GM12872 (cell line): ENCODE measurements at regions not wholly inside any gene's neighbourhood (a gene's known extent, or its start where the extent isn't known, plus 50 kb on each side); places are given as distances from the start of the nearest gene placed in this dataset.
A peak's percentile ranks its signal among the peaks of the same experiment; 100 is the strongest.

ENCODE experiments used
- TF ChIP-seq, protein P1 (sequence below): IDR thresholded peaks from 3 replicates; pipeline ENCODE4 v1.5.1; 2011; ENCODE audit warnings: low read depth, mild to moderate bottlenecking, low read length, moderate library complexity; ENCODE audit not compliant: insufficient read depth

DNA sequence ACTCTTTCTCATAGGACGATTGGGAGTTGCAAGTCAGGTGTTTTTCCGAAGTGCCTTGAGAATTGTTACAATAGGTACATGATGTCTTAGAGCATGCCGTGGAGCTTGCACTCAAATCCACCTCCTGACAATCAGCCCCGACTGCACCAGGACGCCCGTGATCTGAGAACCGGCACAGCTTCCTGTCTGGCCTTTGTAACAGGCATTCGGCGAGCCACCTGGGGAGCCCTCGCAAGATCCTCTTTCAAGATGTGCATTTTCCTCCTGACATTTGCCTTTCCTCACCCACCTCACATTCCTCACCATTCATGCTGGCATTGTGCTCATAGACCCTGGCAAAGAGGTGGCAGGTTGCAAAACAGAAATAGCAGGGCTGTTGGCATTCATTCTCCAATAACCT is 427.3 kb downstream of the GALR1 start:
- TF ChIP-seq, protein P1, sequence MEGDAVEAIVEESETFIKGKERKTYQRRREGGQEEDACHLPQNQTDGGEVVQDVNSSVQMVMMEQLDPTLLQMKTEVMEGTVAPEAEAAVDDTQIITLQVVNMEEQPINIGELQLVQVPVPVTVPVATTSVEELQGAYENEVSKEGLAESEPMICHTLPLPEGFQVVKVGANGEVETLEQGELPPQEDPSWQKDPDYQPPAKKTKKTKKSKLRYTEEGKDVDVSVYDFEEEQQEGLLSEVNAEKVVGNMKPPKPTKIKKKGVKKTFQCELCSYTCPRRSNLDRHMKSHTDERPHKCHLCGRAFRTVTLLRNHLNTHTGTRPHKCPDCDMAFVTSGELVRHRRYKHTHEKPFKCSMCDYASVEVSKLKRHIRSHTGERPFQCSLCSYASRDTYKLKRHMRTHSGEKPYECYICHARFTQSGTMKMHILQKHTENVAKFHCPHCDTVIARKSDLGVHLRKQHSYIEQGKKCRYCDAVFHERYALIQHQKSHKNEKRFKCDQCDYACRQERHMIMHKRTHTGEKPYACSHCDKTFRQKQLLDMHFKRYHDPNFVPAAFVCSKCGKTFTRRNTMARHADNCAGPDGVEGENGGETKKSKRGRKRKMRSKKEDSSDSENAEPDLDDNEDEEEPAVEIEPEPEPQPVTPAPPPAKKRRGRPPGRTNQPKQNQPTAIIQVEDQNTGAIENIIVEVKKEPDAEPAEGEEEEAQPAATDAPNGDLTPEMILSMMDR: no peak

DNA sequence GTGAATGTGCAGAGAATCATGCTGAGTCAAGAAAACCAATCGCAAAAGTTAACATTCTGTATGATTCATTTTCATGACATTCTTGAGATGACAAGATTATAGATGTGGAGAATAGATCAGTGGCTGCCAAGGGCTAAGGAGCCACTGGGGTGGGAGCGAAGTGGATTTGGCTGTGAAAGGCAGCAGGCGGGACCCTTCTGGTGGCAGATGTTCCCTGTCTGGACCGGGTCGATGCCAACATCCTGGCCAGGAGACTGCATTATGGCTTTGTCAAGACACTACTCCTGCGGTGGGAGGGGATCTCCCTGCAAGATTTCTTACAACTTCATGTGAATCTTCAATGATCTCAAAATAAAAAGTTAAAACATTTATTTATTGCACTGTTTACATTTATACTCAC is 427.9 kb downstream of the GALR1 start:
- TF ChIP-seq, protein P1: no peak

DNA sequence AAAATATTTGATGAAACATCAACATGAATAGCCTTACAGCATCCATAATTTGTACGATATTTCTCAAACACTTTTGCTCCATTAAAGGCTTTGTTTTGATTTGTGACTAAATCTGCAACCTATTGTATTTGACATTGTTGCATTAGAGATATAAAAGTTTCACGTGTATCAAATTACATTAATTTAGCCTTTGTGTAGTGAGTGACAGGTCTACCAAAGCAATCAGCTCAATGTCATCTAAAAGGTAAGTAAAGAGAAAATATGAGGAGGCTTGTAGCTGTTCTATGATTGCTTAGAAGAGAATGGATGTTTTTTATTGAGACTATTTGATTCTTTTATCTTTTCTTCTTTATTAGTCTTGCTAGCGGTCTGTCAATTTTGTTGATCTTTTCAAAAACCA is 430.2 kb downstream of the GALR1 start:
- TF ChIP-seq, protein P1: no peak

DNA sequence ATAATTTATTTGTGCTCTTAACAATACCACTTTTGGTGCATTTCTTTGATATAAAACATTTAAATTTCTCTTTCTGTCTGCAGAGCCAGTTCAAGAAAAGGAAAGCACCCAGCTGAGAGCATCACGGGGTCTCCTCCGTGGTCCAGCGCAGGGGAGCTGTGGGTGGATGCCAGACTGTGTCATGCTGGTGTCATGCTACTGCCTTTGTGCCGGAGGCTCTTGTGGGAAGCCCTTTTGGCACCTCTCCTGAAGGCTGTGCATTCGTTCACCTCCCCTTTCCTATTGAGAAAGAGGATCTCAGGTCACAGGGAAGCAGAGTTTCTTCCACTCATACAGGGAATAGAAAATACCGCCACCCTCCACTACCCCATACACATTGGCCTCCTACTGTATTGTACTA is 450.4 kb downstream of the GALR1 start:
- TF ChIP-seq, protein P1: no peak

DNA sequence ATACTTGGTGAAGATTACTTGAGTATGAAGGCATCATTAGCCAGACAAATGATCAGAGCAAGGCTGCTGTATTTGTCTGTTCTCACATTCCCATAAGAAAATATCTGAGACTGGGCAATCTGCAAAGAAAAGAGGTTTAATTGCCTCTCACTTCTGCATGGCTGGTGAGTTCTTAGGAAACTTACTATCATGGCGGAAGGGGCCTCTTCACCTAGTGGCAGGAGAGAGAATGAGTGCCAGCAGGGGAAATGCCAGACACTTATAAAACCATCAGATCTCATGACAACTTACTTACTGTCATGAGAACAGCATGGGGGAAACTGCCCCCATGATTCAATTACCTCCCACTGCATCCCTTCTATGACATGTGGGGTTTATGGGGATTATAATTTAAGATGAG is 452.3 kb downstream of the GALR1 start:
- TF ChIP-seq, protein P1: no peak

DNA sequence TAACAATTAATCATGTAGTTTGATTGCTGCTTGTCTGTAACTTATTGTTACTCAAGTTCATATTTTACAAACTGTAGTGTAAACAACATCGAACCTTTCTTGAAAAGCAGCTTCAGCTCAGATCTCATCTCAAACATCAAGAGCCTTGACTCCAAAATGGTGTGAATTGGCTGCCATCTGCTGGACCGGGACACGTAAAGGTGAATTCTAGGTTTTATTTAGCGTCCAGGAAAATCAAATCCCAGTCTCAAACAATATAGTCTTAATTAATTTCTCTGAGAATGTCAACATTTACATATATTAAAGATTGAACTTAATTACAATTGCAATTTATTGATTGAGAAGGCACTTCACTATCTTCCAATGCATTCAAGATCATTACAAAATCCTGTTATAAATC is 453.0 kb downstream of the GALR1 start:
- TF ChIP-seq, protein P1: 0 out of 3 replicates have a peak, but pooled peaks have one; percentile 3

DNA sequence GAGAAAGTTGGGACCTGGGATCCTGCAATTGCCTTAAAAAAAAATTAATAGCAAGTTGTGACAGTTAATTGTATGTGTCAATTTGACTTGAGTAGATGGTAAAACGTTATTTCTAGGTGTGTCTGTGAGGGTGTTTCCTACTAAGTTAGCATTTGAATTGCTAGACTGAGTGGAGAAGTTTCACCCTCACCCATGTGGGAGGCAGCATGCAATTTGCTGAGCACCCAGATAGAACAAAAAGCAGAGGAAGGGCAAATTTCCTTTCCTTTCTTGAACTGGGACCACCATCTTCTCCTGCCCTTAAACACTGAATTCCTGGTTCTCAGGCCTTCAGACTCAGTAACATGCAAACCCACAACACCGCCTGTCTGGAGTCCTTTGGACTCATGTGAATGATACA is 455.7 kb downstream of the GALR1 start:
- TF ChIP-seq, protein P1: no peak
